Stomach (tissue), 8 donors: ENCODE measurements at regions not wholly inside any gene's neighbourhood (a gene's known extent, or its start where the extent isn't known, plus 50 kb on each side); places are given as distances from the start of the nearest gene placed in this dataset.

Experiments
- DNase-seq, 2 donors: peaks; one replicate each; pipeline versions ENCODE4 v3.0.0 to v3.0.0-alpha.2; 2013 to 2019
- H3K27ac ChIP-seq, 5 donors: fragments of 200-600 bp in 4 of 5; sonication (generic) in 4 of 5; one replicate each; pipeline ENCODE4 v1.5.1; 2013 to 2019; ENCODE audit warnings: mild to moderate bottlenecking in 1 of 5, moderate library complexity in 1 of 5
- H3K27me3 ChIP-seq, 3 donors: fragments of 200-600 bp; sonication (generic); one replicate each; pipeline ENCODE4 v1.5.1; 2017 to 2019; ENCODE audit warnings: mixed run types in 1 of 3
- H3K36me3 ChIP-seq, 4 donors: fragments of 200-600 bp; sonication (generic); 1 replicate in 3 of 4; 2 replicates in 1 of 4; pipeline ENCODE4 v1.5.1; 2016 to 2019
- H3K4me1 ChIP-seq, 4 donors: fragments of 200-600 bp; sonication (generic); one replicate each; pipeline ENCODE4 v1.5.1; 2016 to 2019
- H3K4me3 ChIP-seq, 4 donors: fragments of 200-600 bp; sonication (generic) in 3 of 4; one replicate each; pipeline ENCODE4 v1.5.1; 2016 to 2019; ENCODE audit warnings: mild to moderate bottlenecking in 1 of 4
- H3K9me3 ChIP-seq, 4 donors: fragments of 200-600 bp; sonication (generic); one replicate each; pipeline ENCODE4 v1.5.1; 2016 to 2019
- EP300 ChIP-seq: sonication (generic); formaldehyde crosslinking; IDR thresholded peaks from one replicate; pipeline ENCODE4 v1.6.1; 2017; ENCODE audit warnings: antibody characterized with exemption
- POLR2A ChIP-seq, 4 donors: fragments of 450-650 bp; IDR thresholded peaks; one replicate each; pipeline ENCODE4 v1.6.1; 2016; ENCODE audit warnings: antibody characterized with exemption in 4 of 4, control low read depth in 2 of 4, mild to moderate bottlenecking in 1 of 4, moderate library complexity in 1 of 4
- POLR2AphosphoS5 ChIP-seq, 3 donors: sonication (generic); formaldehyde crosslinking; IDR thresholded peaks; one replicate each; pipeline ENCODE4 v1.6.1; 2016; ENCODE audit warnings: antibody characterized with exemption in 3 of 3
- WGBS, 5 donors: extraction: QIAGEN DNeasy Blood & Tissue Kit in 3 of 5; methylation state at CpG; one replicate each; pipeline versions ENCODE4 v1.1.5 to v1.1.7; 2013 to 2018; 5-methylcytosine and 5-hydroxymethylcytosine counted together
- intact Hi-C: fragments of 100-400 bp; cut with DNase I; formaldehyde crosslinking; loops from one replicate; pipeline ENCODE4 v1.15.1; 2023; ENCODE audit warnings: low total_unique reads
- TF ChIP-seq, protein P1 (sequence below), 7 experiments: fragments of 450-650 bp in 4 of 7; fragments of 200-600 bp in 3 of 7; sonication (generic) in 3 of 7; IDR thresholded peaks; one replicate each; pipeline ENCODE4 v1.5.1; 2016 to 2019; ENCODE audit warnings: antibody characterized with exemption in 7 of 7, control low read depth in 2 of 7, mild to moderate bottlenecking in 1 of 7
- donor health status: healthy with polysubstance abuse.
- donor health status: Bipolar disorder and iron deficiency.
- donor health status: healthy.

- Histone ChIP-seq H3K4me1 (no peaks in the 10 kb centered on the region), H3K27ac (no peak overlapping the region), H3K27me3 (peaks cover 0 to 7% (median 0%) of the 10 kb centered on the region in 3 donors), H3K36me3 (no peaks in the 10 kb centered on the region), H3K9me3 (peaks cover 0 to 34% (median 13%) of the 10 kb centered on the region in 4 donors), H3K4me3 (no peak overlapping the region)
- intact Hi-C loops: no loop called here
- no peak for TF ChIP-seq EP300
- TF ChIP-seq POLR2AphosphoS5 (IDR thresholded peaks at IDR 0.05): no peak
- TF ChIP-seq, protein P1, sequence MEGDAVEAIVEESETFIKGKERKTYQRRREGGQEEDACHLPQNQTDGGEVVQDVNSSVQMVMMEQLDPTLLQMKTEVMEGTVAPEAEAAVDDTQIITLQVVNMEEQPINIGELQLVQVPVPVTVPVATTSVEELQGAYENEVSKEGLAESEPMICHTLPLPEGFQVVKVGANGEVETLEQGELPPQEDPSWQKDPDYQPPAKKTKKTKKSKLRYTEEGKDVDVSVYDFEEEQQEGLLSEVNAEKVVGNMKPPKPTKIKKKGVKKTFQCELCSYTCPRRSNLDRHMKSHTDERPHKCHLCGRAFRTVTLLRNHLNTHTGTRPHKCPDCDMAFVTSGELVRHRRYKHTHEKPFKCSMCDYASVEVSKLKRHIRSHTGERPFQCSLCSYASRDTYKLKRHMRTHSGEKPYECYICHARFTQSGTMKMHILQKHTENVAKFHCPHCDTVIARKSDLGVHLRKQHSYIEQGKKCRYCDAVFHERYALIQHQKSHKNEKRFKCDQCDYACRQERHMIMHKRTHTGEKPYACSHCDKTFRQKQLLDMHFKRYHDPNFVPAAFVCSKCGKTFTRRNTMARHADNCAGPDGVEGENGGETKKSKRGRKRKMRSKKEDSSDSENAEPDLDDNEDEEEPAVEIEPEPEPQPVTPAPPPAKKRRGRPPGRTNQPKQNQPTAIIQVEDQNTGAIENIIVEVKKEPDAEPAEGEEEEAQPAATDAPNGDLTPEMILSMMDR (IDR thresholded peaks at IDR 0.05): no peak
- no peak for TF ChIP-seq POLR2A (IDR thresholded peaks at IDR 0.05)
- DNase-seq: no peak
- 59 to 71% (median 65%) methylated on average over 2 to 5 of the region's 5 CpGs for WGBS, 5 donors
Measured at GRCh38 chrX:40310447-40310846, 212.7 kb upstream of the BCOR start.

DNA sequence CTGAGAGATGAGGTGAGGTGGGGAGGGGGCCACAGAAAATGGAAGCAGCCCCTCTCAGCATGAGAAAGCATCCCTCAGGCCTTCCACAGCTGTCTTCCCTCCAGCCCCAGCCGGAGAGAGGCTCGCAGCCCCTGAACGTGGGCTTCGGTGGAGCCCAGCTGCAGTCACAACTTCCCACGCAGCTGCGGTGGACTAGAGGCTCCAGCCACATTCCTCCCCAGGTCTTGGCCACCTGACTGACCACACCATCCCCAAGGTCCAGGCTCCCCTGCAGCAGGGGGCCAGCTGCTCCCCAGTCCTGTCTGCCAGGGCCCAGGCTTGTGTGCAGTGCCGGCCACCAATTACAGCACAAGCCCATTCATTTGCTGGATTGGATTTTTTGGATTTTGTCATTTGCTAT, 212.3 kb upstream of the BCOR start:
- no peak overlapping the region for H3K4me3 ChIP-seq
- H3K4me1 ChIP-seq: no peaks in the 10 kb centered on the region
- H3K9me3 ChIP-seq: peaks cover 0 to 30% (median 11%) of the 10 kb centered on the region in 4 donors
- no peaks in the 10 kb centered on the region for H3K36me3 ChIP-seq
- TF ChIP-seq EP300 (no peak), POLR2A (IDR thresholded peaks at IDR 0.05) (no peak), POLR2AphosphoS5 (IDR thresholded peaks at IDR 0.05) (no peak)
- TF ChIP-seq, protein P1 (IDR thresholded peaks at IDR 0.05): no peak
- peaks cover 0 to 7% (median 0%) of the 10 kb centered on the region in 3 donors for H3K27me3 ChIP-seq
- intact Hi-C loops: no loop called here
- H3K27ac ChIP-seq: no peak overlapping the region
- DNase-seq: peak in 1 of 2 donors; percentile 17
- WGBS, 5 donors: 48 to 85% (median 78%) methylated on average over 7 of the region's 7 CpGs

DNA sequence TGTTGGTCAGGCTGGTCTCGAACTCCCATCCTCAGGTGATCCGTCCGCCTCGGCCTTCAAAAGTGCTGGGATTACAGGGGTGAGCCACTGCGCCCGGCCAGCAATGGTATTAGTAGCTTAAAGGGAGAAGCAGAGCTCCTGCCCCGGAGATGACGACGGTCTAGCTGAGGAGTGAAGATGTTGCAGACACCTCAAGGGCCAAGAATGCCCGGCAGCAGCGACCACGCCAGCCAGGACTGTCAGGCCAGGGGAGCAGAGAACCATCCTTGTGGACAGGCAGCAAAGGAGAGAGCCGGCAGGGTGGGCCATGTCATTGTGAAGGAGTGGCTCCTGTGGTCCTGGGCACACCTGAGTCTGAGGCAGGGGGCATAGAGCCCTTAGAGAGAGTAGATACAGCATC, 210.1 kb upstream of the BCOR start:
- Histone ChIP-seq H3K36me3 (no peaks in the 10 kb centered on the region), H3K27ac (no peak overlapping the region), H3K9me3 (peaks cover 0 to 24% (median 11%) of the 10 kb centered on the region in 4 donors), H3K4me1 (no peaks in the 10 kb centered on the region), H3K4me3 (no peak overlapping the region), H3K27me3 (peaks cover 0 to 7% (median 0%) of the 10 kb centered on the region in 3 donors)
- no peak for DNase-seq
- TF ChIP-seq POLR2A (IDR thresholded peaks at IDR 0.05) (no peak), POLR2AphosphoS5 (IDR thresholded peaks at IDR 0.05) (no peak), EP300 (no peak)
- TF ChIP-seq, protein P1 (IDR thresholded peaks at IDR 0.05): no peak
- intact Hi-C loops: no loop called here
- 89 to 97% (median 95%) methylated on average over 12 to 13 of the region's 13 CpGs for WGBS, 5 donors

- Histone ChIP-seq H3K27ac (no peak overlapping the region), H3K4me3 (no peak overlapping the region), H3K36me3 (no peaks in the 10 kb centered on the region), H3K9me3 (peaks cover 0 to 24% (median 11%) of the 10 kb centered on the region in 4 donors), H3K4me1 (no peaks in the 10 kb centered on the region), H3K27me3 (peaks cover 0 to 8% (median 0%) of the 10 kb centered on the region in 3 donors)
- TF ChIP-seq, protein P1 (IDR thresholded peaks at IDR 0.05): no peak
- no peak for TF ChIP-seq POLR2AphosphoS5 (IDR thresholded peaks at IDR 0.05)
- intact Hi-C loops: no loop called here
- DNase-seq: no peak
- WGBS, 5 donors: 50 to 83% (median 62%) methylated on average over 2 of the region's 2 CpGs
Measured at GRCh38 chrX:40304115-40304514, 206.4 kb upstream of the BCOR start.
